ENCODE measurements at regions not wholly inside any gene's neighbourhood (a gene's known extent, or its start where the extent isn't known, plus 50 kb on each side); places are given as distances from the start of the nearest gene placed in this dataset.

GRCh38 chr2:120535081-120535480 is 189.1 kb downstream of the INHBB start:
- 2% methylated on average over 5 of the region's 5 CpGs for whole genome bisulfite sequencing (ENCODE audit: insufficient coverage, low coverage, missing lambda C conversion rate)
- BruUV-seq (replicated peaks): no TSS peak
- in situ Hi-C loops (cut with MboI) (no loop called here), intact Hi-C loops (cut with micrococcal nuclease) (no loop called here)
- no peak overlapping the region for H3K4me2 ChIP-seq (ENCODE audit: insufficient read depth, low read length)
- no peak overlapping the region for H2AFZ ChIP-seq (ENCODE audit: low read depth, low read length)
- no peaks in the 10 kb centered on the region for H3K36me3 ChIP-seq (ENCODE audit: control insufficient read depth, insufficient read depth, low read length)
- ChIA-PET POLR2A (no interaction called here), CTCF (ENCODE audit: low intra/inter-chr PET ratio) (interaction anchor here (0.6 kb wide), 1 partner anchor 203 kb away, joined by 3 read pairs; no protein-coding TSS in a partner anchor)
- H4K20me1 ChIP-seq (replicated peaks; ENCODE audit: control insufficient read depth, insufficient read depth, low read length): peaks cover 3% of the 10 kb centered on the region; the same call in 1 of the 2 replicates
- H3K9me1 ChIP-seq (ENCODE audit: control insufficient read depth, insufficient read depth, low read length): no peaks in the 10 kb centered on the region
- FAIRE-seq (no peak), ATAC-seq (no peak), DNase-seq (ENCODE audit: extremely low read depth in 1 of 4, low spot score in 3 of 4) (no peak)
- no peaks in the 10 kb centered on the region for H3K9me3 ChIP-seq (replicated peaks; ENCODE audit: control insufficient read depth, insufficient read depth, low read depth, low read length)
- TF ChIP-seq CSDE1 (IDR thresholded peaks at IDR 0.05) (no peak), ZNF57 (CRISPR knock-in tag; IDR thresholded peaks at IDR 0.05) (no peak), ZNF518B (CRISPR knock-in tag; IDR thresholded peaks at IDR 0.05) (no peak), ZNF583 (CRISPR knock-in tag; IDR thresholded peaks at IDR 0.05) (no peak), L3MBTL2 (IDR thresholded peaks at IDR 0.05) (no peak), SPI1 (IDR thresholded peaks at IDR 0.05; ENCODE audit: borderline replicate concordance, low read depth, low read length) (no peak), ZC3H8 (IDR thresholded peaks at IDR 0.05) (no peak), C11orf30 (IDR thresholded peaks at IDR 0.05; ENCODE audit: low read depth) (no peak), CAMTA2 (CRISPR knock-in tag; conservative IDR thresholded peaks at IDR 0.05) (no peak), ZNF778 (CRISPR knock-in tag; IDR thresholded peaks at IDR 0.05) (no peak), ZFP1 (CRISPR knock-in tag; IDR thresholded peaks at IDR 0.05) (no peak), CREB5 (CRISPR knock-in tag; IDR thresholded peaks at IDR 0.05) (no peak), ZNF449 (CRISPR knock-in tag; IDR thresholded peaks at IDR 0.05) (no peak)
- H3K27ac ChIP-seq (ENCODE audit: extremely low read depth, low read depth, low read length): no peak overlapping the region
- H3K4me1 ChIP-seq (replicated peaks in 1 of 2; ENCODE audit: control insufficient read depth in 2 of 2, insufficient read depth in 2 of 2, low read length in 2 of 2): no peaks in the 10 kb centered on the region
- no peak overlapping the region for H3K4me3 ChIP-seq
- H3K79me2 ChIP-seq (ENCODE audit: control insufficient read depth, insufficient read depth, low read length): no peaks in the 10 kb centered on the region
- no peak overlapping the region for H3K9ac ChIP-seq (ENCODE audit: insufficient read depth in 1 of 2, low read depth in 2 of 2, low read length in 2 of 2)
- H3K27me3 ChIP-seq (ENCODE audit: control insufficient read depth in 2 of 2, insufficient read depth in 2 of 2, low read length in 2 of 2): peaks cover 0 to 53% of the 10 kb centered on the region in 2 experiments; a peak in 3 of 5 replicates
